HEK293 (cell line): ENCODE measurements at regions not wholly inside any gene's neighbourhood (a gene's known extent, or its start where the extent isn't known, plus 50 kb on each side); places are given as distances from the start of the nearest gene placed in this dataset.

Experiments
- GLI2 ChIP-seq: fragments of 450-650 bp; formaldehyde crosslinking; IDR thresholded peaks from 2 replicates; pipeline ENCODE4; 2017; ENCODE audit warnings: missing biosample characterization, missing genetic modification characterization, low read depth, borderline replicate concordance
- ZEB2 ChIP-seq: fragments of 450-650 bp; formaldehyde crosslinking; IDR thresholded peaks from 2 replicates; pipeline ENCODE4 v1.5.1; 2016; ENCODE audit warnings: missing biosample characterization, missing genetic modification characterization
- ZNF670 ChIP-seq: fragments of 450-650 bp; formaldehyde crosslinking; IDR thresholded peaks from 2 replicates; pipeline ENCODE4 v1.5.1; 2016; ENCODE audit warnings: missing biosample characterization, missing genetic modification characterization, low read depth
- ZNF704 ChIP-seq: fragments of 450-650 bp; formaldehyde crosslinking; IDR thresholded peaks from 2 replicates; pipeline ENCODE4 v1.5.1; 2016; ENCODE audit warnings: missing biosample characterization, missing genetic modification characterization
- ZNF768 ChIP-seq: fragments of 450-650 bp; formaldehyde crosslinking; IDR thresholded peaks from 2 replicates; pipeline ENCODE4 v1.5.1; 2018; ENCODE audit warnings: missing biosample characterization, mild to moderate bottlenecking, missing genetic modification characterization
- TF ChIP-seq, protein P1 (sequence below): fragments of 450-650 bp; formaldehyde crosslinking; IDR thresholded peaks from 2 replicates; pipeline ENCODE4 v1.5.1; 2016; ENCODE audit warnings: missing biosample characterization, missing genetic modification characterization
- TF ChIP-seq, protein P2 (sequence below): fragments of 450-650 bp; formaldehyde crosslinking; IDR thresholded peaks from 2 replicates; pipeline ENCODE4 v1.5.1; 2016; ENCODE audit warnings: missing biosample characterization, missing genetic modification characterization, borderline replicate concordance

- TF ChIP-seq ZNF704 (tag by site-specific recombination): no peak
- TF ChIP-seq, protein P1, sequence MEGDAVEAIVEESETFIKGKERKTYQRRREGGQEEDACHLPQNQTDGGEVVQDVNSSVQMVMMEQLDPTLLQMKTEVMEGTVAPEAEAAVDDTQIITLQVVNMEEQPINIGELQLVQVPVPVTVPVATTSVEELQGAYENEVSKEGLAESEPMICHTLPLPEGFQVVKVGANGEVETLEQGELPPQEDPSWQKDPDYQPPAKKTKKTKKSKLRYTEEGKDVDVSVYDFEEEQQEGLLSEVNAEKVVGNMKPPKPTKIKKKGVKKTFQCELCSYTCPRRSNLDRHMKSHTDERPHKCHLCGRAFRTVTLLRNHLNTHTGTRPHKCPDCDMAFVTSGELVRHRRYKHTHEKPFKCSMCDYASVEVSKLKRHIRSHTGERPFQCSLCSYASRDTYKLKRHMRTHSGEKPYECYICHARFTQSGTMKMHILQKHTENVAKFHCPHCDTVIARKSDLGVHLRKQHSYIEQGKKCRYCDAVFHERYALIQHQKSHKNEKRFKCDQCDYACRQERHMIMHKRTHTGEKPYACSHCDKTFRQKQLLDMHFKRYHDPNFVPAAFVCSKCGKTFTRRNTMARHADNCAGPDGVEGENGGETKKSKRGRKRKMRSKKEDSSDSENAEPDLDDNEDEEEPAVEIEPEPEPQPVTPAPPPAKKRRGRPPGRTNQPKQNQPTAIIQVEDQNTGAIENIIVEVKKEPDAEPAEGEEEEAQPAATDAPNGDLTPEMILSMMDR (tag by site-specific recombination): no peak
- no peak for TF ChIP-seq GLI2 (tag by site-specific recombination)
- no peak for TF ChIP-seq ZEB2 (tag by site-specific recombination)
- no peak for TF ChIP-seq ZNF670 (tag by site-specific recombination)
- TF ChIP-seq ZNF768 (tag by site-specific recombination): no peak
- TF ChIP-seq, protein P2, sequence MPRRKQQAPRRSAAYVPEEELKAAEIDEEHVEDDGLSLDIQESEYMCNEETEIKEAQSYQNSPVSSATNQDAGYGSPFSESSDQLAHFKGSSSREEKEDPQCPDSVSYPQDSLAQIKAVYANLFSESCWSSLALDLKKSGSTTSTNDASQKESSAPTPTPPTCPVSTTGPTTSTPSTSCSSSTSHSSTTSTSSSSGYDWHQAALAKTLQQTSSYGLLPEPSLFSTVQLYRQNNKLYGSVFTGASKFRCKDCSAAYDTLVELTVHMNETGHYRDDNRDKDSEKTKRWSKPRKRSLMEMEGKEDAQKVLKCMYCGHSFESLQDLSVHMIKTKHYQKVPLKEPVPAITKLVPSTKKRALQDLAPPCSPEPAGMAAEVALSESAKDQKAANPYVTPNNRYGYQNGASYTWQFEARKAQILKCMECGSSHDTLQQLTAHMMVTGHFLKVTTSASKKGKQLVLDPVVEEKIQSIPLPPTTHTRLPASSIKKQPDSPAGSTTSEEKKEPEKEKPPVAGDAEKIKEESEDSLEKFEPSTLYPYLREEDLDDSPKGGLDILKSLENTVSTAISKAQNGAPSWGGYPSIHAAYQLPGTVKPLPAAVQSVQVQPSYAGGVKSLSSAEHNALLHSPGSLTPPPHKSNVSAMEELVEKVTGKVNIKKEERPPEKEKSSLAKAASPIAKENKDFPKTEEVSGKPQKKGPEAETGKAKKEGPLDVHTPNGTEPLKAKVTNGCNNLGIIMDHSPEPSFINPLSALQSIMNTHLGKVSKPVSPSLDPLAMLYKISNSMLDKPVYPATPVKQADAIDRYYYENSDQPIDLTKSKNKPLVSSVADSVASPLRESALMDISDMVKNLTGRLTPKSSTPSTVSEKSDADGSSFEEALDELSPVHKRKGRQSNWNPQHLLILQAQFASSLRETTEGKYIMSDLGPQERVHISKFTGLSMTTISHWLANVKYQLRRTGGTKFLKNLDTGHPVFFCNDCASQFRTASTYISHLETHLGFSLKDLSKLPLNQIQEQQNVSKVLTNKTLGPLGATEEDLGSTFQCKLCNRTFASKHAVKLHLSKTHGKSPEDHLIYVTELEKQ (tag by site-specific recombination): no peak
Measured at GRCh38 chr18:42611134-42611533, 504.4 kb downstream of the RIT2 start.
